ENCODE measurements at regions not wholly inside any gene's neighbourhood (a gene's known extent, or its start where the extent isn't known, plus 50 kb on each side); places are given as distances from the start of the nearest gene placed in this dataset.

DNA sequence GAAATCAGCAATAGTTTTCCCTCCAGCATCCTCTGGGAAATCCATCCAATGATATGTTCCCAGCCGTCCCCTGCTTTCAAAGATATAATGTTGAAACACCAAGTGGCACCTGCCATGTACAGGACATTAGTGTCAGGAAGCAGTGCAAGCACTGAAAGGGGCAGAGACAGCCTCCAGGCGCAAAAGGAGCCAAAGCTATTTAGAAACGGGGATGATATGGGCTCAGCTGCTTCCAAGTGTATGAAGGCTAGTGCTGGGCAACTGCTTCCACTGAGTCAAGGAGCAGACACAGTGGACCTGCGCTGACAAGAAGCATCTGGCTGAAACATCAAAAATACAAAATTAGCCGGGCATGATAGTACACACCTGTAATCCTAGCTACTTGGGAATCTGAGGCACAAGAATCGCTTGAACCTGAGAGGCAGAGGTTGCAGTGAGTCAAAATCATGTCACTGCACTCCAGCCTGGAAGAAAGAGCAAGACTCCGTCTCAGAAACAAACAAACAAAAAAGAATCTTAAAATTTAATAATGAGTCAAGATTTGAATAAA lies 119.7 kb downstream of the AQP9 start:
- TF ChIP-seq, protein P1, sequence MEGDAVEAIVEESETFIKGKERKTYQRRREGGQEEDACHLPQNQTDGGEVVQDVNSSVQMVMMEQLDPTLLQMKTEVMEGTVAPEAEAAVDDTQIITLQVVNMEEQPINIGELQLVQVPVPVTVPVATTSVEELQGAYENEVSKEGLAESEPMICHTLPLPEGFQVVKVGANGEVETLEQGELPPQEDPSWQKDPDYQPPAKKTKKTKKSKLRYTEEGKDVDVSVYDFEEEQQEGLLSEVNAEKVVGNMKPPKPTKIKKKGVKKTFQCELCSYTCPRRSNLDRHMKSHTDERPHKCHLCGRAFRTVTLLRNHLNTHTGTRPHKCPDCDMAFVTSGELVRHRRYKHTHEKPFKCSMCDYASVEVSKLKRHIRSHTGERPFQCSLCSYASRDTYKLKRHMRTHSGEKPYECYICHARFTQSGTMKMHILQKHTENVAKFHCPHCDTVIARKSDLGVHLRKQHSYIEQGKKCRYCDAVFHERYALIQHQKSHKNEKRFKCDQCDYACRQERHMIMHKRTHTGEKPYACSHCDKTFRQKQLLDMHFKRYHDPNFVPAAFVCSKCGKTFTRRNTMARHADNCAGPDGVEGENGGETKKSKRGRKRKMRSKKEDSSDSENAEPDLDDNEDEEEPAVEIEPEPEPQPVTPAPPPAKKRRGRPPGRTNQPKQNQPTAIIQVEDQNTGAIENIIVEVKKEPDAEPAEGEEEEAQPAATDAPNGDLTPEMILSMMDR (IDR thresholded peaks at IDR 0.05 in 2 of 3, conservative IDR thresholded peaks at IDR 0.05 in 1 of 3; ENCODE audit: borderline replicate concordance in 1 of 3, insufficient read depth in 1 of 3, low read depth in 2 of 3, low read length in 2 of 3) = no peak
- TF ChIP-seq POLR2AphosphoS5 (IDR thresholded peaks at IDR 0.05; ENCODE audit: low read depth, low read length) (no peak), EZH2 (IDR thresholded peaks at IDR 0.05) (no peak), CBX3 (IDR thresholded peaks at IDR 0.05; ENCODE audit: low read depth) (no peak)

All from HCT116 (cell line).